Transverse colon (tissue), 4 donors: ENCODE measurements at regions not wholly inside any gene's neighbourhood (a gene's known extent, or its start where the extent isn't known, plus 50 kb on each side); places are given as distances from the start of the nearest gene placed in this dataset.

Experiments
- DNase-seq: peaks from one replicate; pipeline ENCODE4 v3.0.0-alpha.2; 2019
- H3K27ac ChIP-seq, 4 donors: fragments of 200-600 bp; sonication (generic); 2 replicates each; pipeline ENCODE4 v1.5.1; 2016 to 2018; ENCODE audit warnings: inconsistent platforms in 4 of 4
- H3K27me3 ChIP-seq: fragments of 200-600 bp; sonication (generic); 2 replicates; pipeline ENCODE4 v1.5.1; 2017; ENCODE audit warnings: inconsistent platforms
- H3K36me3 ChIP-seq, 4 donors: fragments of 200-600 bp; sonication (generic); 2 replicates each; pipeline ENCODE4 v1.5.1; 2017 to 2019; ENCODE audit warnings: inconsistent platforms in 4 of 4
- H3K4me1 ChIP-seq, 4 donors: fragments of 200-600 bp; sonication (generic); 2 replicates each; pipeline ENCODE4 v1.5.1; 2017 to 2020; ENCODE audit warnings: inconsistent platforms in 4 of 4
- H3K4me3 ChIP-seq, 4 donors: fragments of 200-600 bp; sonication (generic); 1 replicate in 1 of 4; 2 replicates in 3 of 4; pipeline versions ENCODE4 v1.5.1 to v1.6.1; 2017 to 2019; ENCODE audit warnings: inconsistent platforms in 4 of 4
- H3K9me3 ChIP-seq, 2 donors: fragments of 200-600 bp; sonication (generic); 2 replicates each; pipeline ENCODE4 v1.5.1; 2017 to 2019; ENCODE audit warnings: inconsistent platforms in 2 of 2
- CTCF ChIP-seq, 5 experiments: fragments of 200-600 bp in 3 of 5; fragments of 450-650 bp in 2 of 5; sonication (generic) in 3 of 5; IDR thresholded peaks; 1 replicate in 2 of 5; 2 replicates in 3 of 5; pipeline ENCODE4 v1.5.1; 2016 to 2017; ENCODE audit warnings: antibody characterized with exemption in 5 of 5, inconsistent platforms in 3 of 5, mild to moderate bottlenecking in 2 of 5, moderate library complexity in 1 of 5
- EP300 ChIP-seq: sonication (generic); formaldehyde crosslinking; IDR thresholded peaks from one replicate; pipeline ENCODE4 v1.6.1; 2017; ENCODE audit warnings: antibody characterized with exemption, low read depth
- POLR2A ChIP-seq: fragments of 450-650 bp; IDR thresholded peaks from one replicate; pipeline ENCODE4 v1.6.1; 2016; ENCODE audit warnings: antibody characterized with exemption, mild to moderate bottlenecking, moderate library complexity
- POLR2AphosphoS5 ChIP-seq, 3 donors: sonication (generic); formaldehyde crosslinking; IDR thresholded peaks; one replicate each; pipeline ENCODE4 v1.6.1; 2016; ENCODE audit warnings: antibody characterized with exemption in 3 of 3
- WGBS, 2 donors: methylation state at CpG; one replicate each; pipeline ENCODE4 v1.1.5; 2018; ENCODE audit warnings: low coverage in 1 of 2; 5-methylcytosine and 5-hydroxymethylcytosine counted together
- in situ Hi-C, 4 donors: fragments of 200-750 bp; cut with MboI; loops; one replicate each; pipeline versions ENCODE4 v1.15.0 to v1.15.1; 2017; ENCODE audit warnings: low sequenced_read_pairs in 3 of 4, low pct_ligation_motif_present in 1 of 4, low pct_unique_long_range_greater_than_20kb in 1 of 4
- intact Hi-C: fragments of 100-400 bp; cut with DNase I; formaldehyde crosslinking; loops from one replicate; pipeline ENCODE4 v1.15.1; 2023; ENCODE audit warnings: low total_unique reads

GRCh38 chr18:67092141-67092540 lies 424.4 kb downstream of the DSEL start:
- intact Hi-C loops (no loop called here), in situ Hi-C loops (no loop called here)
- Histone ChIP-seq H3K27ac (no peak overlapping the region), H3K4me1 (no peaks in the 10 kb centered on the region), H3K36me3 (no peaks in the 10 kb centered on the region), H3K9me3 (no peaks in the 10 kb centered on the region), H3K4me3 (no peak overlapping the region), H3K27me3 (no peaks in the 10 kb centered on the region)
- DNase-seq: no peak
- WGBS, 2 donors: 22 to 30% methylated on average over 1 of the region's 1 CpG
- TF ChIP-seq CTCF (IDR thresholded peaks at IDR 0.05): no peak
- TF ChIP-seq POLR2A: no peak
- no peak for TF ChIP-seq EP300
- TF ChIP-seq POLR2AphosphoS5 (IDR thresholded peaks at IDR 0.05): no peak

GRCh38 chr18:67081482-67082211 lies 434.9 kb downstream of the DSEL start:
- no peak overlapping the region for H3K27ac ChIP-seq
- no peaks in the 10 kb centered on the region for H3K36me3 ChIP-seq
- H3K4me3 ChIP-seq: no peak overlapping the region
- no peaks in the 10 kb centered on the region for H3K27me3 ChIP-seq
- WGBS, 2 donors: 61 to 70% methylated on average over 3 of the region's 3 CpGs
- in situ Hi-C loops (no loop called here), intact Hi-C loops (no loop called here)
- no peaks in the 10 kb centered on the region for H3K4me1 ChIP-seq
- no peak for DNase-seq
- no peaks in the 10 kb centered on the region for H3K9me3 ChIP-seq
- no peak for TF ChIP-seq EP300

- WGBS, 2 donors: 65 to 80% methylated on average over 3 to 5 of the region's 5 CpGs
- no peak for TF ChIP-seq CTCF (IDR thresholded peaks at IDR 0.05)
- no peak for TF ChIP-seq EP300
- no peak for TF ChIP-seq POLR2AphosphoS5 (IDR thresholded peaks at IDR 0.05)
- no peak for TF ChIP-seq POLR2A
- intact Hi-C loops: no loop called here
- no peaks in the 10 kb centered on the region for H3K4me1 ChIP-seq
- DNase-seq: no peak
- H3K27me3 ChIP-seq: no peaks in the 10 kb centered on the region
- H3K36me3 ChIP-seq: no peaks in the 10 kb centered on the region
- H3K27ac ChIP-seq: no peak overlapping the region
- in situ Hi-C loops: no loop called here
- no peaks in the 10 kb centered on the region for H3K9me3 ChIP-seq
- no peak overlapping the region for H3K4me3 ChIP-seq
Observed at GRCh38 chr18:67080601-67081000, 435.9 kb downstream of the DSEL start.

GRCh38 chr18:67074309-67074708 lies 442.2 kb downstream of the DSEL start:
- H3K9me3 ChIP-seq: no peaks in the 10 kb centered on the region
- no peaks in the 10 kb centered on the region for H3K27me3 ChIP-seq
- no peak overlapping the region for H3K27ac ChIP-seq
- no peaks in the 10 kb centered on the region for H3K36me3 ChIP-seq
- no peaks in the 10 kb centered on the region for H3K4me1 ChIP-seq
- TF ChIP-seq POLR2AphosphoS5 (IDR thresholded peaks at IDR 0.05) (no peak), EP300 (no peak), POLR2A (no peak), CTCF (IDR thresholded peaks at IDR 0.05) (no peak)
- in situ Hi-C loops (no loop called here), intact Hi-C loops (no loop called here)
- DNase-seq: no peak
- 61 to 75% methylated on average over 3 to 4 of the region's 4 CpGs for WGBS, 2 donors
- H3K4me3 ChIP-seq: no peak overlapping the region

DNA sequence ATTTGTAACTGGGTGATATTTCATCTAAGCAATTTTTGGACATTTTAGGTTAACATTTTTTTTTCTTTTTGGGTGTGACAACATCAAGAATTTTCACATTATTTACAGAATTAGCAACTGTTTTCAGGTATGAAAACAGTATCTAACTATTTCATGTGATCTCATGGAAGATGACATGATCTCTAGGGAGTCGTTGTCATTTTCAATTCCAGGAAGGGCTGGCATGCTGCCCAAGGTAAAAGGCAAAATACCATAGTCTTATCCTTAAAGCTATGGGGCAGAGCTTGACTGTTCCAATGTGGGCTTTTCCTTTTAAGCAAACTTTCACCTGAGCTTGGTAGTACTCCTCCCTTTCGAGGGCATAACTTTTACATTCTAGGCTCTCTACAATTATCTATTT lies 443.7 kb downstream of the DSEL start:
- Histone ChIP-seq H3K4me1 (no peaks in the 10 kb centered on the region), H3K9me3 (no peaks in the 10 kb centered on the region), H3K27ac (no peak overlapping the region), H3K4me3 (no peak overlapping the region), H3K27me3 (no peaks in the 10 kb centered on the region), H3K36me3 (no peaks in the 10 kb centered on the region)
- in situ Hi-C loops: no loop called here
- TF ChIP-seq POLR2AphosphoS5 (IDR thresholded peaks at IDR 0.05): no peak
- TF ChIP-seq CTCF (IDR thresholded peaks at IDR 0.05): no peak
- TF ChIP-seq EP300: no peak
- no peak for TF ChIP-seq POLR2A
- WGBS, 2 donors: 50 to 51% methylated on average over 1 to 2 of the region's 2 CpGs
- DNase-seq: no peak
- intact Hi-C loops: no loop called here
